AG09309 (cell line): ENCODE measurements at regions not wholly inside any gene's neighbourhood (a gene's known extent, or its start where the extent isn't known, plus 50 kb on each side); places are given as distances from the start of the nearest gene placed in this dataset.

Experiments used
- DNase-seq: peaks from one replicate; pipeline ENCODE4 v3.0.0-alpha.2; 2010; ENCODE audit warnings: low read depth
- H3K4me3 ChIP-seq: 2 replicates; pipeline ENCODE4 v1.5.1; 2011; ENCODE audit warnings: mild to moderate bottlenecking, low read depth, low read length, moderate library complexity; ENCODE audit not compliant: control insufficient read depth
- TF ChIP-seq, protein P1 (sequence below): IDR thresholded peaks from 2 replicates; pipeline ENCODE4 v1.5.1; 2011; ENCODE audit warnings: mild to moderate bottlenecking, low read depth, low read length, inconsistent platforms; ENCODE audit not compliant: insufficient read depth, control insufficient read depth; ENCODE audit errors: missing control alignments

DNA sequence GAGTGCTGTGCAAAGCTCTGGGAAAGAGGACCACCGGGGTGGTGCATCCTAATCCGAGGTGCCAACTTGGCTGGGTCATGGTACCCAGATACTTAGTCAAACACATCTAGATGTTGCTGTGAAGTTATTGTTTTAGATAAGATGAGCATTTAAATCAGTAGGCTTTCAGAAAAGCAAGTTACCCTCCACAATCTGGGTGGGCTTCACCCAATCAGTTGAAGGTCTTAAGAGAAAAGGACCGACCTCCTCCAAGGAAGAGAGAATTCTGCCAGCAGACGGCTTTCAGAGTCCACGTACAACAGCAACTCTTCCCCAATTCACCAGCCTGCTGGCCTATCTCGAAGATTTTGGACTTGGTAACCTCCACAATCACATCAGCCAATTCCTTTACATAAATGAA, 338.1 kb downstream of the C16orf95 start:
- TF ChIP-seq, protein P1, sequence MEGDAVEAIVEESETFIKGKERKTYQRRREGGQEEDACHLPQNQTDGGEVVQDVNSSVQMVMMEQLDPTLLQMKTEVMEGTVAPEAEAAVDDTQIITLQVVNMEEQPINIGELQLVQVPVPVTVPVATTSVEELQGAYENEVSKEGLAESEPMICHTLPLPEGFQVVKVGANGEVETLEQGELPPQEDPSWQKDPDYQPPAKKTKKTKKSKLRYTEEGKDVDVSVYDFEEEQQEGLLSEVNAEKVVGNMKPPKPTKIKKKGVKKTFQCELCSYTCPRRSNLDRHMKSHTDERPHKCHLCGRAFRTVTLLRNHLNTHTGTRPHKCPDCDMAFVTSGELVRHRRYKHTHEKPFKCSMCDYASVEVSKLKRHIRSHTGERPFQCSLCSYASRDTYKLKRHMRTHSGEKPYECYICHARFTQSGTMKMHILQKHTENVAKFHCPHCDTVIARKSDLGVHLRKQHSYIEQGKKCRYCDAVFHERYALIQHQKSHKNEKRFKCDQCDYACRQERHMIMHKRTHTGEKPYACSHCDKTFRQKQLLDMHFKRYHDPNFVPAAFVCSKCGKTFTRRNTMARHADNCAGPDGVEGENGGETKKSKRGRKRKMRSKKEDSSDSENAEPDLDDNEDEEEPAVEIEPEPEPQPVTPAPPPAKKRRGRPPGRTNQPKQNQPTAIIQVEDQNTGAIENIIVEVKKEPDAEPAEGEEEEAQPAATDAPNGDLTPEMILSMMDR: no peak
- H3K4me3 ChIP-seq: no peak overlapping the region
- DNase-seq: no peak

DNA sequence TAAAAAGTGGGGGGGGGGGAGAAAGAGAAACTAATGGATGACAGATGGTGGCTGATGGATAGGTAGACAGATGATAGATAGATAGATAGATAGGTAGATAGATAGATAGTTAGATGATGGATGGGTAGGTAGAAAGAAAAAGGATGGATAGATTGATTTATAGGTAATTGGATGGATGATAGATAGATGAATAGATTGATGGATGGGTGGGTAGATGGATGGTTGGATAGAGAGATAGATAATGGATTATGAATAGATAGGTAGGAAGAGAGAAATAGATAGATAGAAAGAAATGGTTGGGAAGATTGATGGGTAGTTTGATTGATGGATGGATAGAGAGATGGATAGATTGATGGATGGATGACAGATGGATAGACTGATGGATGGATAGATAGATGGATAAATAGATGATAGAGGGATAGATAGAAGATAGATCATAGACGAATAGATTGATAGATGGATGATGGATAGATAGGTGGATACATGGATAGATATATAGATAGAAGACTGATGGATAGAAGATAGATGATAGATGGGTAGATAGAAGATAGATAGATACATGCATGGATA, 337.1 kb downstream of the C16orf95 start:
- no peak for DNase-seq
- TF ChIP-seq, protein P1: no peak
- no peak overlapping the region for H3K4me3 ChIP-seq

DNA sequence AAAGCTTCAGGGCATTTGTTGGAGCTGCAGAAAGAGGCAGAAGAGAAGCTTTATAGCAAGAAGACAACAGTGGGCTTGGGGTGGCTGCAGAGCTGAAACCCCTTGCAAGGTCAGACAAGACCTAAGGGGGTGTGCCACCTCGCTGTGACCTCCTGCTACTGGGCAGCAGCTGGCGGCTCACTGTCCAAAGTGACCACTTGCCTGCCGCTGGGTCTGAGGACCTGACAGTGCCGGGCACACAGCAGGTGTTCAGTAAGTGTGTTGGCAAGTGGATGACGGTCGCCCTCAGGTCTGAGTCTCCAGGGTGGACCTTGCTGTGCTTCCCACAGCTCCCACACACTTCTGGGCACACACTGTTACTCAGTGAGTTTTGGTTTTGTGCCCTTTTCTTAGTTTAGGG, 336.5 kb downstream of the C16orf95 start:
- TF ChIP-seq, protein P1: no peak
- no peak overlapping the region for H3K4me3 ChIP-seq
- no peak for DNase-seq

DNA sequence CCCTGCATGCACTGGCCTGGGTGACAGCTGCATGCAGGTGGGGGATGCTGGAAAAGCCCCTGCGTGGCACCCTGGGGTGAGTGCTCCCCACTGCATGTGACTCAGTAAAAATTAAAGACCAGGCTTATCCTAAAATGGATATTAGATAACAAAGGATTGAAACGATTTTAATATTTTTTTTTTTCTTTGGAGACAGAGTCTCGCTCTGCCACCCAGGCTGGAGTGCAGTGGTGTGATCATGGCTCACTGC, 334.9 kb downstream of the C16orf95 start:
- DNase-seq: no peak
- no peak overlapping the region for H3K4me3 ChIP-seq
- TF ChIP-seq, protein P1: no peak

DNA sequence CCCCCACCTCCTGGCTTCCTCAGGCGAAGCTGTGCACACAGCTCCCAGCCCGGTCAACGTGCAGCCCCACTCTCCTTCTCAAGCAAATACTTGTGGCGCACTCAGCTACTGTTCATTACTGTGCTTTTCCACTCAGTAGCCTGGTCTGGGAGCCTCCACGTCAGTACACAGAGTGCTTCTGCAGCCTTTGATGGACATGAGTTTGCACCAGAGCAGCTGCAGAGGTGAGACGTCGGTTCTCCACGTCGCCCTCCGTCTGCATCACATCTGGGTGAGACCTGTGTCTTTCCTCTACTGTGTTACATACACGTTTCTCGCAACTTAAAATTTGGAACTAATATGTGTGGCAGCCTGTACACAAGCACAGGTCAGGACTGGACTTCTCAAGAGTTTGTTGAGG, 334.3 kb downstream of the C16orf95 start:
- TF ChIP-seq, protein P1: no peak
- no peak overlapping the region for H3K4me3 ChIP-seq
- DNase-seq: no peak

DNA sequence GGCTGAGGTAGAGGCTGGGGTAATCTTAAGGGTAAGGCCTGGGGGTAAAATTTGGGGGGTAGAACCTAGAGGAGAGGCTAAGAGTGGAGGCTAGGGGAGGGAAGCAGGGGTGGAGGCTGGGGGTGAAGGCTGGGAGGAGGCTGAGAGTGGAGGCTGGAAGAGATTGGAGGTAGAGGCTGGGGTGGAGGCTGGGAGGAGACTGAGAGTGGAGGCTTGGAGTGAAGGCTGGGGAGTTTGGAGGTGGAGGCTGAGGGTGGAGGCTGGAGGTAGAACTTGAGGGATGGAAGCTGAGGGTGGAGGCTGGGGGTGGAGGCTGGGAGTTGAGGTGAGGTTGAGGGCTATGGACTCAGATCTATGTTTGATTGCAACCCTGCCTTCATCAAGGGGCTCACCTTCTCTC, 333.6 kb downstream of the C16orf95 start:
- no peak for DNase-seq

More for the DNA sequence above, 333.6 kb downstream of the C16orf95 start:
- TF ChIP-seq, protein P1: no peak
- H3K4me3 ChIP-seq: no peak overlapping the region
